Activated CD4-positive, alpha-beta T cell treated with anti-CD3 and anti-CD28 coated beads, Interleukin-2, amount 50 U/mL, for 16 hours (primary cell): ENCODE measurements at regions not wholly inside any gene's neighbourhood (a gene's known extent, or its start where the extent isn't known, plus 50 kb on each side); places are given as distances from the start of the nearest gene placed in this dataset.
"Not testable (repeated sequence)": the region's sequence is repeated elsewhere in the genome, so short reads cannot be mapped to it uniquely, and the experiment has no call there.

ENCODE experiments used
- DNase-seq: peaks from one replicate; pipeline ENCODE4 v3.0.0-alpha.2; 2020

DNA sequence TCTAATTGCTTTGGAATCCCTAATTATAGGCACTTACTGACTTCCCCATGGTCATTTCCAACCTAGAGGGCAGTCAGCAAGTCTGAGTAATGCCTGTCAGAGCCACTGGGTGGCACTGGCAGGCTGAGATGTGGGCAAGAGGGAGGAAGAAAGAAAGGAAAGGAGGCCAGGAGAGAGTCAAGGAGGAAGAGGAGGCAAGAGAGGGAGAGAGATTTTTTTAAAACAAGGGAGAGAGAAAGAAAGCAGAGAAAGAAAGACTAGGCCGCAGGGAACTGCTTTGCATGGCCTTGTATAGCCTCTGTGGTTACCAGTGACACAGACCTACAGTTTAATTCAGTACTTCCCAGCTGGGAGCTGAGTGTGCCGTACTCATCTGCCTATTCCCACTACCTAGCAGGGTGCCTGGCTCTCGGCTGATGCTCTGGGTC lies 210.4 kb upstream of the ADO start:
- DNase-seq: peak; percentile 65

DNA sequence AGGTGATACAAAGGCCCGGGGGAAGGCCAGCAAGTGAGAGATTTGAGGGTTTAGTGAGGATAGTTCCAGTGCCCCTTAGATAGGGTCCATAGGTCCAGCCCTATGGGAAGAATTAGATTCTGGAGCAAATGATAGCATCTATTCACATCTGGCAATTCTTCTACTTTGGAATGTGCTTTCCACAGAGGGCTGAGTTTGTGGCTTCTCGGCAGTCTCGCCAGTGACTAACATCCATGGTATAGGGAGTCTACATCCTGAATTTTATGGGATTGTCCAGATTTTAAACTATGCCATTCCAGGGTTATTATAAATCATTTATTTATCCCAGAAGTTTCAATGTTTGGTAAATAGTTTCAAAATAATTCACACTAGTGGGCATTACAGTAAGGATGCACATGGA lies 207.3 kb upstream of the ADO start:
- no peak for DNase-seq

GRCh38 chr10:62599161-62599560 lies 205.4 kb upstream of the ADO start:
- DNase-seq: no peak

- not testable (repeated sequence) for DNase-seq
These were observed 198.0 kb upstream of the ADO start for GRCh38 chr10:62606551-62606950.

DNA sequence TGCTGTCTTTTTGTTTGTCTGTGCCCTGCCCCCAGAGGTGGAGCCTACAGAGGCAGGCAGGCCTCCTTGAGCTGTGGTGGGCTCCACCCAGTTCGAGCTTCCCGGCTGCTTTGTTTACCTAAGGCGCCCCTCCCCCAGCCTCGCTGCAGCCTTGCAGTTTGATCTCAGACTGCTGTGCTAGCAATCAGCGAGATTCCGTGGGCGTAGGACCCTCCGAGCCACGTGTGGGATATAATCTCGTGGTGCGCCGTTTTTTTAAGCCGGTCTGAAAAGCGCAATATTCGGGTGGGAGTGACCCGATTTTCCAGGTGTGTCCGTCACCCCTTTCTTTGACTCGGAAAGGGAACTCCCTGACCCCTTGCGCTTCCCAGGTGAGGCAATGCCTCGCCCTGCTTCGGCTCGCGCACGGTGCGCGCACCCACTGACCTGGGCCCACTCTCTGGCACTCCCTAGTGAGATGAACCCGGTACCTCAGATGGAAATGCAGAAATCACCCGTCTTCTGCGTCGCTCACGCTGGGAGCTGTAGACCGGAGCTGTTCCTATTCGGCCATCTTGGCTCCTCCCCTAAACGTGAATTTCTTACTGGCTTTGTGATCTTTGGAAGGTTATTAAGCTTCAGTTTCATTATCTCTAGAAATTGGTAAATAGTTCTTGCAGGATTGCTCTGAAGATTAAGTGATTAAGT lies 196.2 kb upstream of the ADO start:
- DNase-seq: not testable (repeated sequence)

DNA sequence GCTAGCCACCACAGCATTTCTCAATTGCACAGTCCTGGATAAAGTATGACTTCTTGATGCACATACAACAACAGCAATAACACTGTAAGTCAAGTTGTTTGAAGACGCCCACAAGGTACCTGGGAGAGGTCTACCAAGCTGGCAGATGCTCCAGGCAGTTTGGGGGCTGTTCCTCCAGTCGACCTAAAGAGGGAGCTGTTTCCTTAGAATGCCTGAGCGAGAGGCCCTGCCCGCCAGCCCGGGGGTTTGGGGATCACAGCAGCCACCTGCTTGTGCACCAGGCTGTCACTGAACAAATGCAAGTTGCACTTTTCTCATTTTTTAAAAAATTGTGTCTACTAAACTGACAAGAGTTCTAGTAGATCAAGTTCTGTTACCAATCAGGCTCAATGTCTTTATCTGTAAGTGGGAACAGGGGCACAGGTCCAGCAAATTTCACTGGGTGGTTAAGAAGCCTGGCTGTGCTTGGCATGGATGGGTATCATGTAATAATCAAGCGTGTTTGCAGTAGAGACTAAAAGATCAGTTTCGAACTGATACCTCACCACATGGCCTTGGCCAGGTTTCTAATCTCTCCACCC lies 193.8 kb upstream of the ADO start:
- DNase-seq: peak; percentile 83

GRCh38 chr10:62613424-62613823 lies 191.1 kb upstream of the ADO start:
- DNase-seq: no peak

DNA sequence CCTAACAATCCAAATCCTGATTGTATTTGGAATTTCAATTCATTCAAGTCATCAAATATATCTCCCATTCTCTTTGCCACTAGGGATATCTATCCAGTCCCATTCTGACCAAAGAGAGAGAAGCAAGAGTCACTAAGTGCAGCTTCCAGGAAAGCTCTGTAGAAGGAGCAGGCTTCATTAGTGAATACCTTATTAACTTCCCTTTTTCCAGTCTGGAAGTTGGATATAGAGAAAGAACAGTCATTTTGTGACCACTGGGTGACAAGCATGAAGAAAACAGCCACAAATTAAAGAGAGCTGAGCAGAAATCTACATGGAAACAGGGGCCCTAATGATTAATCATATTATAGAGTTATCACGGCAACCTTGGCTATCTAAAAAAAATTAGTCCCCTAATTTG lies 190.7 kb upstream of the ADO start:
- no peak for DNase-seq

DNA sequence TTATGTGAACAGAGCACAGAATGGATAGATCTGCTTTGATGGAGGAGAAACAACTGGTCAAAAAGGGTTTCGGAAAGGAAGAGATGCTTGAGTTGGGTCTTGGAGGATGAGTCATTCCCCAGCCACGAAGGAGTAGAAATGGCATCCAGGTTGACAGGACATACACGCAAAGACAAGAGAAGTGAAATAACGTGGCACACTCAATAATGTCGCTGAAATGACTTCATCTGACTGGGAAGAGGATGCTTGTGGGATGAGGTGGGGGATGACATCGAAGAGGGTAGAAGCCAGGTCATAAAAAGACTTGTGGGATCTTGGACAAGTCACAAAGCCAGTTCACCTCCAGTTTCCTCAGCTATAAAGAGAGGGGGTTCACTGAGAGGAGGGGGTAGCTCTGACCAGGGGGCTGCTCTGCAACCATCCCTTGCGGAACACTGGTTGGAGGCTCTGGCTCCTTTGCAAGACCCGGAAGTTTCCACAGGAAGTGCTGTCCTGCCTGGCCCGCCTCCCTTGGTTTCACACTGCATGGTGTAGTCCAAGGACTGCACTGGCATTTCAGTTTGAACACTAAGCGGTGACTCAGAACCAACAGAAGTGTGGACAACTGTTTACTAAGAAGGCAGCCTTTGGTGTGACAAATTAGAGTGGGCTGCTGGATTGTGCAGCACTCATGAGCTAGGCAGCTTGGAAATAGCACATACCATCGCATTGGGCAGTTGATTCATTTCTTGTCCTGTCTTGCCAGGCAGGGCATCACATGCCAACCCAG lies 189.9 kb upstream of the ADO start:
- peak; percentile 92 for DNase-seq

- DNase-seq: no peak
These were observed 187.5 kb upstream of the ADO start for GRCh38 chr10:62616885-62617590.

- DNase-seq: no peak
These were observed 186.9 kb upstream of the ADO start for GRCh38 chr10:62617652-62618051.

- no peak for DNase-seq
These were observed 186.5 kb upstream of the ADO start for GRCh38 chr10:62618054-62618453.

DNA sequence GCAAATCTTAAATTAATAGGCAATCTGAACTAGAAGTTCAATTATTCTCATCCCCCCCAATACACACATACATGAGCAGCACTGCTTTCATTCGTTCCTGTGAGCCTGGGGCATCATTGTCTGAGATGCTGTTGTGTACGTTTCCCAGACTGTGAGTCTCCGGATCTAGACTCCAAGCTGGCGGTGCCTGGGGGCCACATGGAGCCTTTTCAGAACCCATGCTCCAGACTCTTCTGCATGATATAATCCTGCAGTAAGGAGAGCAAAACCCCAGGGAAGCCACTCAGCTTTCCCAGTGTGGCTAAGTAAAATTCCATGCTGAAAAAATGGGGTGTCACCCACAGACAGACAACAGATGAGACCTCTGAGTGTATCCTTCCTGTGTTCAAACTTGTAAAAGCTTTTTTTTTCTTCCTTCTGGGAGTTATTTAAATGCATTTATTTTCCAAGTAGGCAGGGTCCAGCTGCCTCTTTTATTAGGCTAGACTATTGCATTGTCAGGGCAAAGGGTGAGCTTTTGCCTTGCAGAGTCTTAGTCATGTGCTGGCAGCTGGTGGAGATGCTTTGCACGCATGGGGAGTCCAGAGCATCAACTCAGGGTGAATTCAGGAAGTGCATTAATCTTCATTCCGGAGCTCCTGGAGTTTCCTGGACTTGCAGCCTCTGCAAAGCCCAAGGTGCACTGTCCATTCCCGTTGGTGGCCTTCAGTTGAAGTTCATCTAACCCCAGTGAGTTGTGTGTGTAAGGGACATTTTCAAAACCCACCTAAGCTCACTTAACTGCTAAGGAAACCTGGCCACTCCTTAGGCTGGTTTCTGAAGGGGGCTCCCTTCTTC lies 185.7 kb upstream of the ADO start:
- DNase-seq: peak; percentile 21

- no peak for DNase-seq
These were observed 185.1 kb upstream of the ADO start for GRCh38 chr10:62619413-62619738.

GRCh38 chr10:62620491-62620890 lies 184.0 kb upstream of the ADO start:
- no peak for DNase-seq

- DNase-seq: no peak
These were observed 181.3 kb upstream of the ADO start for GRCh38 chr10:62623223-62623622.

DNA sequence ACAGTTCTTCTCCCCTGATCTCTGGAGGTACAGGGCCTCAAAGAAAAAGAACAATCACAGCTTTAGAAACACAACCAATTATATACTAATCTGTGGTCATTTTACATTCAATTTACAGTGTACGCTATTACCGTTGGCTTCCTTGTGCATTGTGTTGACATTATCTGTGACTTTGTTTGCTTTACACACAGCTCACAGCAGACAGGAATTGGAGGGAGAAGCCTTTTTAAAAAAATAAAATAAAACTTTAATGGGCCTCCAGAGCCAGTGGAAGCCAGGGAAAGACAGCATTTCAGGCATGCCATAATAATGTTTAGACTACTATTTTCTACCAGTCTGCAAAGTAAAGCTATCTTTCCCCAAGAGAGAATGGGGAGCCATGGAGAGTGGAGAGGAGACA lies 179.0 kb upstream of the ADO start:
- no peak for DNase-seq

DNA sequence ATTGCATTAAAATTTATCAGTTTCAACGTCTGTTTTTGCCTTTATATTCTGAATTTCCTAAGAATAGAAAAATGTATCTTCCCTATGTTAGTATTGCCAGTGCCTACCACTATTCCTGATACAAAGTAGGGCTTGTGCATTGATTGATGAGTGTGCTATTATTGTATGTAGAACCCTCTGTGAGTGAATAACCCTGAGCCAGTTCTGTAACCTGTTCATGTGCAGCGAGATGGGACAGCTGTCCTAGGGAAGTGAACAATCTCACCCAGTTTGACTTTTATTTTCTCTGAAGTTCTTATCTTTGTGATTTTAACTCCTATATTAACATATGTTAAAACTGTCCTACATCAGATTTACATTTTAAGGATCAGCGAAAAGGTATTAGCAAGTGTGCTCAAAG lies 178.4 kb upstream of the ADO start:
- DNase-seq: no peak

- no peak for DNase-seq
These were observed 177.7 kb upstream of the ADO start for GRCh38 chr10:62626817-62627216.

- DNase-seq: no peak
These were observed 176.5 kb upstream of the ADO start for GRCh38 chr10:62627983-62628382.

DNA sequence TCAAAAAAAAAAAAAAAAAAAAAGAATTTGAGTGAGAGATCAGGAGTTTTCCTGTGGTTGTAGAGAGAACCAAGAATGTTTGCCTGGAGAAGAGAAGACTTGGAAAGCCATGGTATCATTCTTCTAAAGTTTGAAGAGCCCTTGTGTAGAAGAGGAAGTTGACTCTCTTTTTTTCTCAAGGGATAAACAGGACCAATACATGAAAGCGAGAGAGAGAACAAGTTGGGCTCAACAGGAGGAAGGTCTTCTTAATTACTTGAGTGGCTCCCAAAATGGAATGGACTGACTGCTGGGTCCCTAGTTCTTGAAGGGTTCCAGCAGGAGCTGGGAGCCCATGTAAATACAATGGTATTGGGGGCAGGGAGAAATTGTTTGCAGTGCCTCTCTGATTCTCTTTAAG lies 173.3 kb upstream of the ADO start:
- DNase-seq: no peak

DNA sequence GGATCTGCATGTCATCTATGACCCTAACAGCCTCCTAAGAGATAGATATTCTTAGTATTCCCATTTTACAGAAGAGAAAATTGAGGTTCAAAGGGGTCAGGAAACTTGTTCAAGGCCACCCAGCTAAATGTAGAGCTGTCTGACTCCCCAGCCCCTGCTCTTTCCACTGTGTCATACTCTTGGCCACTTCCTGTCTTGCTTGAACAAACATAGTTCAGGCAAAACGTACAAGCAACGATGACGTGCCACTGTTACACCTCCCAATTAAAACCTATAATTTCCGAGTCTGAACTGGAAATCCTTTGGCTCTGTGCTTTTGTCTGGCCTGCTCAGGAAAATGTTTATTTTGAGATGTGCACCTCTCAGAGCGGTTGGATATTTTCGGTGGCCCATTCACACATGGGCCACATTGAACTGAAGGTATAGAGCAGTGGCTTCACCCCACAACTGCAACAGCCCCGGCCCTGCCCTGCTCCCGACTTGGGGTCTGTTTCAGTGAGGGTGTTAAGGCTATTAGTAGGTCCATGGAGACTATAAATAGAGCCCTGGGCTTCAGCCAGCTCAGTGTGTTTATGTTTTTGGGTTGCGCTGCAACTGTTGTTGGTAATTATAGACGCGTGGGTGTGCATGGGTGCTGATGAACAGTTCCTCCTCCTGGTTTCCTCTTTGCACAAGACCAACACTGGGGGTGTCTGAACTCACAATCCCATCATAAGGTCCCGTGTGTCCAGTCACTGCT lies 172.3 kb upstream of the ADO start:
- DNase-seq: peak; percentile 65
